B cell (primary cell): ENCODE measurements at regions not wholly inside any gene's neighbourhood (a gene's known extent, or its start where the extent isn't known, plus 50 kb on each side); places are given as distances from the start of the nearest gene placed in this dataset.

ENCODE experiments used
- EZH2 ChIP-seq: IDR thresholded peaks from 2 replicates; pipeline ENCODE4 v1.6.1; 2012; ENCODE audit warnings: borderline replicate concordance, low read depth, mild to moderate bottlenecking, moderate library complexity, low read length; ENCODE audit not compliant: insufficient read depth, poor library complexity, severe bottlenecking
- TF ChIP-seq, protein P1 (sequence below): fragments of 200-600 bp; IDR thresholded peaks from one replicate; pipeline ENCODE4 v1.8.0; 2022; ENCODE audit warnings: antibody characterized with exemption, mild to moderate bottlenecking

DNA sequence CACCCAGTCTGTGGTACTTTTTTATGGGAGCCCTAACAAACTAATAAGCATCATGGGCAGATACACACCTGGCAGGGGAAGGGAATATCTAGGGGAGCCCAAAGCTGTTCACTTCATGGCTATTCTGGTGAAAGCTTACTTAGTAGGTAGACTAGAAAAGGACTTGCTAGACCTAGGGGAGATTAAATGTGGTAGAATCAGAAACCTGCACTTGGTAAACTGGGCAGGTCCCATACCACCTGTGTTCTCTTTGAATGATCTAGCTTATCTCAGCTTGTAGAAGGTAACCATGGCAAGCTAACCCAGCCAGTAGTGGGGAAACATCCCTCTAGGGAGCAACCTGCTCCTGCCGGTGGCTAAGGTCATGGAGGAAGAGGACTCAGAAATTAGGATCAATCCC, 113.9 kb upstream of the TMTC4 start:
- TF ChIP-seq, protein P1, sequence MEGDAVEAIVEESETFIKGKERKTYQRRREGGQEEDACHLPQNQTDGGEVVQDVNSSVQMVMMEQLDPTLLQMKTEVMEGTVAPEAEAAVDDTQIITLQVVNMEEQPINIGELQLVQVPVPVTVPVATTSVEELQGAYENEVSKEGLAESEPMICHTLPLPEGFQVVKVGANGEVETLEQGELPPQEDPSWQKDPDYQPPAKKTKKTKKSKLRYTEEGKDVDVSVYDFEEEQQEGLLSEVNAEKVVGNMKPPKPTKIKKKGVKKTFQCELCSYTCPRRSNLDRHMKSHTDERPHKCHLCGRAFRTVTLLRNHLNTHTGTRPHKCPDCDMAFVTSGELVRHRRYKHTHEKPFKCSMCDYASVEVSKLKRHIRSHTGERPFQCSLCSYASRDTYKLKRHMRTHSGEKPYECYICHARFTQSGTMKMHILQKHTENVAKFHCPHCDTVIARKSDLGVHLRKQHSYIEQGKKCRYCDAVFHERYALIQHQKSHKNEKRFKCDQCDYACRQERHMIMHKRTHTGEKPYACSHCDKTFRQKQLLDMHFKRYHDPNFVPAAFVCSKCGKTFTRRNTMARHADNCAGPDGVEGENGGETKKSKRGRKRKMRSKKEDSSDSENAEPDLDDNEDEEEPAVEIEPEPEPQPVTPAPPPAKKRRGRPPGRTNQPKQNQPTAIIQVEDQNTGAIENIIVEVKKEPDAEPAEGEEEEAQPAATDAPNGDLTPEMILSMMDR = no peak
- no peak for TF ChIP-seq EZH2
